ENCODE measurements at regions not wholly inside any gene's neighbourhood (a gene's known extent, or its start where the extent isn't known, plus 50 kb on each side); places are given as distances from the start of the nearest gene placed in this dataset.

DNA sequence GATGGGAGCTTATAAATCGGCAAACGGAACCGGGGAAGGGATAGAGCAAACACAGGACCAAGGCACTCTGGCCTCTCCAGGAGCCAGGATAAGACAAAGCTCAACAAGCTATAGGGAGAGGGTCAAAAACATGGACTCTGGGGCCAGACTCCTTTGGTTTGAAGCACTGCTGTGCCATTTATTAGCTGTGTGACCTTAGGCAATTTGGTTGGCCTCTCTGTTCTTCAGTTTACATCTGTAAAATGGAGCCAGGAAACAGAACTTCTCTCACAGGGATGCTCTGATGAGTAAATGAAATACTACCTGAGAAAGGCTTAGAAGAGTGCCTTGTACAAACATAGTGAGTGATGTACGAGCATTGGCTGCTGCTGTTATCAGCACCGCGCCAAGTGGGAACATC is 213.3 kb upstream of the PWP1 start:
- no peak for DNase-seq (ENCODE audit: low spot score)
- Histone ChIP-seq H3K9me2 (replicated peaks; ENCODE audit: insufficient read depth) (no peaks in the 10 kb centered on the region), H3K27ac (no peak overlapping the region), H3K36me3 (replicated peaks; ENCODE audit: insufficient read depth, low read depth) (no peaks in the 10 kb centered on the region), H3K9me3 (ENCODE audit: low read depth) (no peaks in the 10 kb centered on the region), H3K4me3 (no peak overlapping the region), H2AFZ (no peak overlapping the region), H3K27me3 (no peaks in the 10 kb centered on the region), H3K4me1 (ENCODE audit: insufficient read depth) (no peaks in the 10 kb centered on the region), H3K79me2 (no peaks in the 10 kb centered on the region), H3K4me2 (no peak overlapping the region), H4K20me1 (ENCODE audit: insufficient read depth, poor library complexity, severe bottlenecking) (no peaks in the 10 kb centered on the region)
- TF ChIP-seq, protein P1, sequence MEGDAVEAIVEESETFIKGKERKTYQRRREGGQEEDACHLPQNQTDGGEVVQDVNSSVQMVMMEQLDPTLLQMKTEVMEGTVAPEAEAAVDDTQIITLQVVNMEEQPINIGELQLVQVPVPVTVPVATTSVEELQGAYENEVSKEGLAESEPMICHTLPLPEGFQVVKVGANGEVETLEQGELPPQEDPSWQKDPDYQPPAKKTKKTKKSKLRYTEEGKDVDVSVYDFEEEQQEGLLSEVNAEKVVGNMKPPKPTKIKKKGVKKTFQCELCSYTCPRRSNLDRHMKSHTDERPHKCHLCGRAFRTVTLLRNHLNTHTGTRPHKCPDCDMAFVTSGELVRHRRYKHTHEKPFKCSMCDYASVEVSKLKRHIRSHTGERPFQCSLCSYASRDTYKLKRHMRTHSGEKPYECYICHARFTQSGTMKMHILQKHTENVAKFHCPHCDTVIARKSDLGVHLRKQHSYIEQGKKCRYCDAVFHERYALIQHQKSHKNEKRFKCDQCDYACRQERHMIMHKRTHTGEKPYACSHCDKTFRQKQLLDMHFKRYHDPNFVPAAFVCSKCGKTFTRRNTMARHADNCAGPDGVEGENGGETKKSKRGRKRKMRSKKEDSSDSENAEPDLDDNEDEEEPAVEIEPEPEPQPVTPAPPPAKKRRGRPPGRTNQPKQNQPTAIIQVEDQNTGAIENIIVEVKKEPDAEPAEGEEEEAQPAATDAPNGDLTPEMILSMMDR (IDR thresholded peaks at IDR 0.05; ENCODE audit: poor library complexity) = no peak
- TF ChIP-seq EZH2phosphoT487 (IDR thresholded peaks at IDR 0.05; ENCODE audit: low read depth, severe bottlenecking, unreplicated experiment) (no peak), EZH2 (IDR thresholded peaks at IDR 0.05; ENCODE audit: borderline replicate concordance) (no peak)
- WGBS (ENCODE audit: low lambda C conversion rate, missing lambda C conversion rate) = 82% methylated on average over 6 of the region's 6 CpGs

DNA sequence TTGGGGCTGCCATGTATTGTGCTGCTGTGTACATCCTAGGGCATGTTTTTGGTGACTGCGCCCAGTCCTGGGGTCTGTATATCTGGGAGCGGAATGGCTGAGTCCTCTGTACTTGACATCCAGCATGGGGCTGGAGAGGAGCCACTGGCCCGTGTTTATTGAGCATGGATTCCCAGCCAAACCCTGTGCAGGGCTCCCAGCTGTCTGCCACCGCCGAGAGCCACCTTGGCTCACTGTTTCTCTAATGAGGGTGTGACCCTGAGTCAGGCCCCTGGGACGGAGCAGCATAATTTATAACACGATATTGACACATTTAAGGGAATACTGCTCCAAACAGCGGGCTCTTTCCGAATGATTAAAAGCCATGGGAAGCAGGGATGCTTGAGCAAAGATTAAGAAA is 211.5 kb upstream of the PWP1 start:
- Histone ChIP-seq H3K4me2 (no peak overlapping the region), H3K27ac (no peak overlapping the region), H2AFZ (no peak overlapping the region), H3K9me3 (ENCODE audit: low read depth) (no peaks in the 10 kb centered on the region), H3K4me3 (no peak overlapping the region), H4K20me1 (ENCODE audit: insufficient read depth, poor library complexity, severe bottlenecking) (no peaks in the 10 kb centered on the region), H3K9me2 (replicated peaks; ENCODE audit: insufficient read depth) (no peaks in the 10 kb centered on the region), H3K27me3 (no peaks in the 10 kb centered on the region), H3K4me1 (ENCODE audit: insufficient read depth) (no peaks in the 10 kb centered on the region), H3K79me2 (no peaks in the 10 kb centered on the region), H3K36me3 (replicated peaks; ENCODE audit: insufficient read depth, low read depth) (no peaks in the 10 kb centered on the region)
- no peak for DNase-seq (ENCODE audit: low spot score)
- no peak for TF ChIP-seq EZH2 (IDR thresholded peaks at IDR 0.05; ENCODE audit: borderline replicate concordance)
- TF ChIP-seq, protein P1 (IDR thresholded peaks at IDR 0.05; ENCODE audit: poor library complexity) = no peak
- no peak for TF ChIP-seq EZH2phosphoT487 (IDR thresholded peaks at IDR 0.05; ENCODE audit: low read depth, severe bottlenecking, unreplicated experiment)
- 92% methylated on average over 9 of the region's 9 CpGs for WGBS (ENCODE audit: low lambda C conversion rate, missing lambda C conversion rate)

DNA sequence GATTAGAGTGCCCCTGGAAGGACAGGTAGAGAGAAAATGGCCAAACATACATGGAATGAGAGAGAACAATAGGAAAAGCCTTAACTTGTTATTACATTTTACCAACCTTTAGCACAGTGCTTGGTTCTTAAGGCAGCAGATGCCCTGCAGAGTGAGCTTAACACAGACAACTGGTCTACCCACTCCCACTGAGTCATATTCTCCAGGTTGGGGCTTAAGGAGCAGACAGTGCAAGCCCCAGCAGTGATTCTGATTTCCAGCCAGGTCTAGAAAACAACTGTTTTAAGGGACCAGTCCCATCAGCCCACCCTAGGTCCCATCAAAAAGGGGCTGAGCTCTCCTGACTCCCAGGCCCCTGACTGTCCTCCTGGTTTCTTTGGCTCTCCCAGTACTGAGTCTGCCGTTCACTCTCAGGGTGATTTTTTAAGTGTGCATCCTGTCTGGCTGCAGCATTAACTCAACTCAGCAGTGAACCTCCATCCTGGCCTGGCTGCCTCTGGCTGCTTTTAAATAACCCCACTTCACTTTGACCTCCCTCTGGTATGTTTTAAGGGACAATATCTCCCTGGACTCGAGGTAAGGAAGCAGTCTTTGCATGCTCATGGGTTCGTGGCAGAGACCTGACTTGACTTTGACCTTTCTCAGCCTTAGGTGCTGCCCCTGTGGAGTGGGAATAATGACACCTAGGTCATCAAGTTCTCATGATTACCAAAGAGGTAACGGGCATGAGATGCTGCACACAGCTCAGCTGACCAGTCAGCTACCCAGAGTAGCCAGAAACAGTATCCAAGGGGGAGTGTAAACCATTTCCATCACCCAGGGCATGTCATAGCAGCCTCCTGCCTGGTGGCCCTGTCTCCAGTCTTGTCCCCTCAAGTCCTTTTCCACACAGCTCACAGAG is 210.7 kb upstream of the PWP1 start:
- H3K27ac ChIP-seq = no peak overlapping the region
- no peak for DNase-seq (ENCODE audit: low spot score)
- H3K4me1 ChIP-seq (ENCODE audit: insufficient read depth) = no peaks in the 10 kb centered on the region
- H2AFZ ChIP-seq = no peak overlapping the region
- no peaks in the 10 kb centered on the region for H3K79me2 ChIP-seq
- H4K20me1 ChIP-seq (ENCODE audit: insufficient read depth, poor library complexity, severe bottlenecking) = no peaks in the 10 kb centered on the region
- WGBS (ENCODE audit: low lambda C conversion rate, missing lambda C conversion rate) = 82% methylated on average over 4 of the region's 4 CpGs
- no peaks in the 10 kb centered on the region for H3K36me3 ChIP-seq (replicated peaks; ENCODE audit: insufficient read depth, low read depth)
- no peaks in the 10 kb centered on the region for H3K27me3 ChIP-seq
- no peaks in the 10 kb centered on the region for H3K9me3 ChIP-seq (ENCODE audit: low read depth)
- no peak overlapping the region for H3K4me2 ChIP-seq
- TF ChIP-seq EZH2phosphoT487 (IDR thresholded peaks at IDR 0.05; ENCODE audit: low read depth, severe bottlenecking, unreplicated experiment) (no peak), EZH2 (IDR thresholded peaks at IDR 0.05; ENCODE audit: borderline replicate concordance) (no peak)
- TF ChIP-seq, protein P1 (IDR thresholded peaks at IDR 0.05; ENCODE audit: poor library complexity) = no peak
- H3K4me3 ChIP-seq = no peak overlapping the region
- H3K9me2 ChIP-seq (replicated peaks; ENCODE audit: insufficient read depth) = no peaks in the 10 kb centered on the region
